Gastrocnemius medialis (tissue), 4 donors: ENCODE measurements at regions not wholly inside any gene's neighbourhood (a gene's known extent, or its start where the extent isn't known, plus 50 kb on each side); places are given as distances from the start of the nearest gene placed in this dataset.
"Not testable (repeated sequence)": the region's sequence is repeated elsewhere in the genome, so short reads cannot be mapped to it uniquely, and the experiment has no call there.

Experiments used
- ATAC-seq, 2 donors: fragments of 150-250 bp; one replicate each; pipeline ENCODE4 v1.9.1; 2016
- DNase-seq, 2 donors: peaks; one replicate each; pipeline ENCODE4 v3.0.0-alpha.2; 2019
- H3K27ac ChIP-seq, 4 donors: fragments of 200-600 bp; sonication (generic); 1 replicate in 1 of 4; 2 replicates in 3 of 4; pipeline ENCODE4 v1.5.1; 2016 to 2018; ENCODE audit warnings: mild to moderate bottlenecking in 2 of 4, moderate library complexity in 1 of 4
- H3K27me3 ChIP-seq, 3 donors: fragments of 200-600 bp; sonication (generic) in 2 of 3; 1 replicate in 1 of 3; 2 replicates in 2 of 3; pipeline versions ENCODE4 v1.5.1 to v1.6.0; 2016 to 2019; ENCODE audit warnings: mild to moderate bottlenecking in 1 of 3, moderate library complexity in 1 of 3
- H3K36me3 ChIP-seq, 2 donors: fragments of 200-600 bp; sonication (generic) in 1 of 2; one replicate each; pipeline ENCODE4 v1.5.1; 2017 to 2018
- H3K4me1 ChIP-seq, 2 donors: fragments of 200-600 bp; sonication (generic) in 1 of 2; one replicate each; pipeline ENCODE4 v1.5.1; 2016 to 2017; ENCODE audit warnings: mild to moderate bottlenecking in 2 of 2
- H3K4me3 ChIP-seq, 4 donors: fragments of 200-600 bp; sonication (generic) in 3 of 4; 1 replicate in 1 of 4; 2 replicates in 3 of 4; pipeline ENCODE4 v1.5.1; 2016 to 2019; ENCODE audit warnings: mild to moderate bottlenecking in 2 of 4
- H3K9me3 ChIP-seq, 3 donors: fragments of 200-600 bp; sonication (generic) in 2 of 3; 1 replicate in 1 of 3; 2 replicates in 2 of 3; pipeline ENCODE4 v1.5.1; 2016 to 2019
- POLR2A ChIP-seq, 2 donors: fragments of 450-650 bp; IDR thresholded peaks; one replicate each; pipeline ENCODE4 v1.6.1; 2017; ENCODE audit warnings: antibody characterized with exemption in 2 of 2, mild to moderate bottlenecking in 2 of 2, moderate library complexity in 2 of 2
- in situ Hi-C, 4 donors: fragments of 200-750 bp; cut with MboI; loops; one replicate each; pipeline versions ENCODE4 v1.15.0 to v1.8.0; 2017; ENCODE audit warnings: low sequenced_read_pairs in 4 of 4
- intact Hi-C: fragments of 100-400 bp; cut with DNase I; formaldehyde crosslinking; loops from one replicate; pipeline ENCODE4 v1.15.1; 2023; ENCODE audit warnings: low total_unique reads
- TF ChIP-seq, protein P1 (sequence below), 5 experiments: fragments of 450-650 bp in 3 of 5; fragments of 200-600 bp in 2 of 5; sonication (generic) in 2 of 5; IDR thresholded peaks in 4 of 5; conservative IDR thresholded peaks in 1 of 5; 1 replicate in 4 of 5; 2 replicates in 1 of 5; pipeline ENCODE4 v1.5.1; 2016 to 2019; ENCODE audit warnings: antibody characterized with exemption in 5 of 5, mild to moderate bottlenecking in 3 of 5, moderate library complexity in 3 of 5

DNA sequence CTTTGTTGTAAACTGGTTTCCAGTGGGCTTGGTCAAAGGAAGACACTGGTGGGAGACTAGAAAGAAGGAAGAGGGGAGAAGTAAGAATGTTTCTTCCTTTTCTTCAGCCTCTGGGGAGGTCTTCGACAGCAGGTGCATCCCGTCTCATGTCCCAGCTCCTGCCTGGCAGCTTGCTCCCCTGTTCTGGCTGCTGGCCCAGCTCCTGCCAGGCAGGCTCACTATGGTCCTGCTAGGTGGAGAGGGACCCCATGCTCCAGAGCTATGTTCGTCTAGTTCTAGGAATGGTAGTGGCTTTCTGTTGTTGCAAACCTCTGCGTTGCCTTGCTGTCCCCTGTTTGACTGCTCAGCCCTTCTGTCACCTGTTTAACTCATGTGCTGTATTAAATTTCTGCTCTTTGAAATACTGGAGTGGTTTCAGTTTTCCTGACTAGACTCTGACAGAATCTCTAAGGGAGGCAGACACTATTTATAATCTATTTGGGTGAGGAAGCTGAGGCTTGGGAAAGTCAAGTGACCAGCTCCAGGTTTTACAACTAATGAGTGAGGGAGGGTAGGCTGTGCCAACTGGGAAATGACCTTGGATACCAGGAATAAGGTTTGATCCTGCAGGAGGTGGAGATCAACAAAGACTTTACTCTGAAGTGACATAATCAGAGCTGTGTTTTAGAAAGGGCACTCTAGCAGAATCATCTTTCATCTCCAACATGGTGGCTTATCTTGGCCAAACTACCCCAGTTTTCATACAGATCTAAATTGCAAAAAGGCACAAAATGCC is 94.7 kb upstream of the DDHD1 start:
- Histone ChIP-seq H3K27ac (peak overlapping the region; percentile 64 to 82 (median 73)), H3K27me3 (no peaks in the 10 kb centered on the region), H3K36me3 (no peaks in the 10 kb centered on the region), H3K4me1 (peaks cover 11 to 16% of the 10 kb centered on the region in 2 donors), H3K4me3 (peak overlapping the region in 1 of 4 donors; percentile 5), H3K9me3 (no peaks in the 10 kb centered on the region)
- peak; percentile 12 to 50 for DNase-seq
- peak; percentile 100 for ATAC-seq
- TF ChIP-seq POLR2A (IDR thresholded peaks at IDR 0.05), result no peak
- TF ChIP-seq, protein P1, sequence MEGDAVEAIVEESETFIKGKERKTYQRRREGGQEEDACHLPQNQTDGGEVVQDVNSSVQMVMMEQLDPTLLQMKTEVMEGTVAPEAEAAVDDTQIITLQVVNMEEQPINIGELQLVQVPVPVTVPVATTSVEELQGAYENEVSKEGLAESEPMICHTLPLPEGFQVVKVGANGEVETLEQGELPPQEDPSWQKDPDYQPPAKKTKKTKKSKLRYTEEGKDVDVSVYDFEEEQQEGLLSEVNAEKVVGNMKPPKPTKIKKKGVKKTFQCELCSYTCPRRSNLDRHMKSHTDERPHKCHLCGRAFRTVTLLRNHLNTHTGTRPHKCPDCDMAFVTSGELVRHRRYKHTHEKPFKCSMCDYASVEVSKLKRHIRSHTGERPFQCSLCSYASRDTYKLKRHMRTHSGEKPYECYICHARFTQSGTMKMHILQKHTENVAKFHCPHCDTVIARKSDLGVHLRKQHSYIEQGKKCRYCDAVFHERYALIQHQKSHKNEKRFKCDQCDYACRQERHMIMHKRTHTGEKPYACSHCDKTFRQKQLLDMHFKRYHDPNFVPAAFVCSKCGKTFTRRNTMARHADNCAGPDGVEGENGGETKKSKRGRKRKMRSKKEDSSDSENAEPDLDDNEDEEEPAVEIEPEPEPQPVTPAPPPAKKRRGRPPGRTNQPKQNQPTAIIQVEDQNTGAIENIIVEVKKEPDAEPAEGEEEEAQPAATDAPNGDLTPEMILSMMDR (IDR thresholded peaks at IDR 0.05 in 4 of 5, conservative IDR thresholded peaks at IDR 0.05 in 1 of 5), result no peak
- intact Hi-C loops, result no loop called here
- in situ Hi-C loops, result no loop called here

GRCh38 chr14:53242898-53243297 is 89.8 kb upstream of the DDHD1 start:
- intact Hi-C loops, H3K36me3 ChIP-seq, H3K4me1 ChIP-seq, H3K9me3 ChIP-seq, H3K27ac ChIP-seq, H3K4me3 ChIP-seq, ATAC-seq, in situ Hi-C loops, DNase-seq, H3K27me3 ChIP-seq: not testable (repeated sequence)

GRCh38 chr14:53237488-53237887 is 84.4 kb upstream of the DDHD1 start:
- Histone ChIP-seq H3K9me3 (no peaks in the 10 kb centered on the region), H3K27ac (peak overlapping the region in 3 of 4 donors; percentile 51 to 59 (median 59)), H3K4me1 (no peaks in the 10 kb centered on the region), H3K4me3 (no peak overlapping the region), H3K36me3 (no peaks in the 10 kb centered on the region), H3K27me3 (no peaks in the 10 kb centered on the region)
- intact Hi-C loops, result no loop called here
- DNase-seq (no peak), ATAC-seq (no peak)
- in situ Hi-C loops, result no loop called here
- no peak for TF ChIP-seq POLR2A (IDR thresholded peaks at IDR 0.05)
- TF ChIP-seq, protein P1 (IDR thresholded peaks at IDR 0.05 in 4 of 5, conservative IDR thresholded peaks at IDR 0.05 in 1 of 5), result no peak

- Histone ChIP-seq H3K4me3 (no peak overlapping the region), H3K27ac (peak overlapping the region in 2 of 4 donors; percentile 36 to 59), H3K9me3 (no peaks in the 10 kb centered on the region), H3K36me3 (no peaks in the 10 kb centered on the region), H3K4me1 (no peaks in the 10 kb centered on the region), H3K27me3 (no peaks in the 10 kb centered on the region)
- intact Hi-C loops, result no loop called here
- in situ Hi-C loops, result no loop called here
- DNase-seq, result no peak
- no peak for ATAC-seq
- TF ChIP-seq, protein P1 (IDR thresholded peaks at IDR 0.05 in 4 of 5, conservative IDR thresholded peaks at IDR 0.05 in 1 of 5), result no peak
- TF ChIP-seq POLR2A (IDR thresholded peaks at IDR 0.05), result no peak
Observed at GRCh38 chr14:53236708-53237107, 83.6 kb upstream of the DDHD1 start.

- Histone ChIP-seq H3K36me3 (no peaks in the 10 kb centered on the region), H3K27me3 (no peaks in the 10 kb centered on the region), H3K4me1 (no peaks in the 10 kb centered on the region), H3K4me3 (no peak overlapping the region), H3K27ac (no peak overlapping the region), H3K9me3 (no peaks in the 10 kb centered on the region)
- ATAC-seq (no peak), DNase-seq (no peak)
- in situ Hi-C loops, result no loop called here
- TF ChIP-seq POLR2A (IDR thresholded peaks at IDR 0.05), result no peak
- TF ChIP-seq, protein P1 (IDR thresholded peaks at IDR 0.05 in 4 of 5, conservative IDR thresholded peaks at IDR 0.05 in 1 of 5), result no peak
- intact Hi-C loops, result no loop called here
Observed at GRCh38 chr14:53231171-53231570, 78.0 kb upstream of the DDHD1 start.
